Activated CD8-positive, alpha-beta memory T cell treated with anti-CD3 and anti-CD28 coated beads, Interleukin-2, amount 50 U/mL, for 48 hours (primary cell): ENCODE measurements at regions not wholly inside any gene's neighbourhood (a gene's known extent, or its start where the extent isn't known, plus 50 kb on each side); places are given as distances from the start of the nearest gene placed in this dataset.

Experiments
- DNase-seq: peaks from one replicate; pipeline ENCODE4 v3.0.0-alpha.2; 2020

GRCh38 chr6:166046226-166046625 is 121.4 kb downstream of the TBXT start:
- DNase-seq, result no peak

DNA sequence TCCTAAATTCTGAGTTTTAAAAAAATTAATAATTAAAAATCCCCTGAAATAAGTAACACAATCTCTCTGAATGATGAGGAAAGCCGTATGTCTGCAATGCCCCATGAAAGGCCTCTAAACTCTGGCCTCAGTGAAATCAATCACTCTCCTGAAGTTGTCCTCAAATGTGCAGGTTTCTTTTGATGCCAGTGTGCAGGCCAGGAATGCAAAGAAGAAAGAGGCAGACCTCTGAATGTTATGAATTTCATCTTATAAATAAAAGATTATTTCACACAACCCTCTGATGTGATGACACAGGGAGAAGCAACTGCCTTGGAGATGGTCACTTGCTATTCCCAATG is 121.8 kb downstream of the TBXT start:
- DNase-seq, result no peak

DNA sequence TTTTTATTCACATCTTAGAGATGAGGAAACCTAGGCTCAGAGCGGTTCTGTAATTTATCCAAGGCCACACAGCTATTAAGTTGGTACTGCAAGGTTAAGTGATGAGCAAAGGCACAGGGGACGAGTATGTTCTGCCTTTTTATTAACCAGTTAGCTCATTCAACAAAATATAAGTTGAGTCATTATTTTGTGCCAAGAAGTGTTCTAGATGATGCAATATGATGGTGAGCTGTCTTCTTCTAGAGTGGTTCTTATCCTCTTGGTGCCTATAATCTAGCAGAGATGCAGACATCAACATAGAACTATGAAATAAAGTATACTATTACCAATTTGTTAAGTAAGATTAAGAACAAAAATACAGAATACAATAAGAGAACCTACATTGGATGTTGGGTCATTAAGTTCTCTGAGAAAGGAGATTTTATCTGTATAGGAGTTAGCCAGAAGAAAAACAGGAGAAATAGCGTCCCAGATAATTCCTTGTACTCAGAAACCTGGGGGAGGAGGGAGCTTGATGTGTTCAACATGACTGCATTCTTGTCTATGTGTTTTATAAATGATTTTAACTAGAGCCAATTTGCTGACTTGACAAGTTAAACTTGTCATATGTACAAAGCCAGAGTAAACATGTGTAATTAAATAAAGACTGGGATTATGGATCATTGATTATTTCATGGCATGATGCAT is 122.3 kb downstream of the TBXT start:
- no peak for DNase-seq

- DNase-seq, result no peak
Measured at GRCh38 chr6:166041277-166041676, 126.4 kb downstream of the TBXT start.

DNA sequence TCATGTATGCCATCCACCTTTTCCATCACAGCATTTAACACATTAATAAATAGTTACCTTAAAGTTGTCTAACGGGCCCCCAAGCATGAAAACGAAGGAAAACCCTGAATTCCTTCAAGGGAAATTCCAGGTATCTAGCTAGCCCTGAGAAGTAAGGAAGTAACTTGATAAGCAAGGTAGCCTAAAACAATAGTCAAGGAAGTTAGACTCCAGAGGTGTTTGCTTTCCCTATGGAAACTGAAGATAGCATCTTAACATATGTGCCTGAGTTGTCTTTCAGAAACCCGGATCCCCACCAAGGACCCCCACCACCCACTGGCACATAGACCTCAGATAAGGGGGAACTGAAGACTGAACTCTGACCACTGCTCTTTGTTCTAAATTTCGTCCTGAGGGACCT is 127.4 kb downstream of the TBXT start:
- DNase-seq, result no peak

GRCh38 chr6:166036316-166037095 is 131.1 kb downstream of the TBXT start:
- no peak for DNase-seq

- no peak for DNase-seq
Measured at GRCh38 chr6:166032366-166033200, 135.1 kb downstream of the TBXT start.

DNA sequence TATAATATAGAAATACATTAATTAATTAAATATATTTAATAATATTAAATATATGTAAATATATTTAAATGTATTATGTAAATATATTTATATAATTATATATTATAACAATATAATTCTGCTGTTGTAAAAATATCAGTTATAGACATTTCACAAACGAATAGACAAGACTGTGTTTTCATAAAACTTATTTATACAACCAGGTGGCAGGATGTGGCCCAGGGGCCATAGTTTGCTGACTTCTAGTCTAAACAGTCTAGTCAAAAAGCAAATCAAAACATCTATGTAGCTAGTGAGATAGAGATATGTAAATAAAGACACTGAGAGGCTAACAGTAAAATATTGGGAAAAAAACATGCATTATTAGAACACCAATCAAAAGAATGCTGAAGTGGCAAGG is 136.4 kb downstream of the TBXT start:
- DNase-seq, result no peak

DNA sequence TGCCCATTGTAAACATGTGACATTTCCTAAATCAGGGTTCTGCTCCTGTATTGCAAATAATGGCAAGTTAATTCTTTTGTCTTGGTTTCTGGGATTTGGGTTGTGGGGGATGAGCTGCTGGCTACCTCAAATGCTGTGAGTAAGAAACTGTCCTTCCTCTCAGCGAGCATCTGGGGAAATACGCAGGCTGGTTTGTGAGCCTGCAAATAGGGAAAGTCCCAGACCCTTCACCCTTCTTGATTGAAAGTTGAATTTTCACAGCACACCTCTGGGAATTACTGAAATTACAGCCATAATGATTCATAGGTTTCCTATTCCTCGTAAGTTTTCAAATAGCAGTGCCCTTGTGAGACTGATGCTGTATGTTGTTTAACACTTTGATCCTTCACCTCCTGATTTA is 138.1 kb downstream of the TBXT start:
- DNase-seq, result no peak

GRCh38 chr6:166027761-166028160 is 139.9 kb downstream of the TBXT start:
- no peak for DNase-seq

DNA sequence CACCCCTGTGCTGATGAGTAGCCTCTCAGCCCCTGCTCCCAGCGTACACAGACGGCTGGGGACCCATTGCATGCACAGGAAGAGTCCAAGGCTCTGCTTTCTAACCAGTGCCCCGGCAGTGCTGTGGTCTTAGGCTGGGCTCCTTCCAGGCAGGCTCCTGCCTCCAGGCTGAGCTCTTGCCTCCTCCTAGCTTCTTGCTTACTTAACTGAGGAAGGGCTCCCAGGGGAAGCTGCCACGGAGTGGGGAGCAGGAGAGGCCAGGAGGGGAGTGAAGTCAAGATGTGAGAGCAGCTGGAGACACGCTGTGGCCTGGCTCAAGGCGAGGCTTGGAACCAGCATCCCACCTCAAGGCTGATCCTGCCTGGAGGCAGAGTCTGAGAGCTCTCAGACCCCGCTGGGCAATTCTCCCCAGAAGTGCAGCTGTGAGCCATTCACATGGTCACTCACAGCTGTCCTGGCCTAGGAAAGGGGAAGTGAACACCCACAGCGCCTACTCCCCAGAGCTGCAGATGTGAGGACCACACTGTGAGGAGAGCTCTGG is 141.0 kb downstream of the TBXT start:
- DNase-seq, result no peak

DNA sequence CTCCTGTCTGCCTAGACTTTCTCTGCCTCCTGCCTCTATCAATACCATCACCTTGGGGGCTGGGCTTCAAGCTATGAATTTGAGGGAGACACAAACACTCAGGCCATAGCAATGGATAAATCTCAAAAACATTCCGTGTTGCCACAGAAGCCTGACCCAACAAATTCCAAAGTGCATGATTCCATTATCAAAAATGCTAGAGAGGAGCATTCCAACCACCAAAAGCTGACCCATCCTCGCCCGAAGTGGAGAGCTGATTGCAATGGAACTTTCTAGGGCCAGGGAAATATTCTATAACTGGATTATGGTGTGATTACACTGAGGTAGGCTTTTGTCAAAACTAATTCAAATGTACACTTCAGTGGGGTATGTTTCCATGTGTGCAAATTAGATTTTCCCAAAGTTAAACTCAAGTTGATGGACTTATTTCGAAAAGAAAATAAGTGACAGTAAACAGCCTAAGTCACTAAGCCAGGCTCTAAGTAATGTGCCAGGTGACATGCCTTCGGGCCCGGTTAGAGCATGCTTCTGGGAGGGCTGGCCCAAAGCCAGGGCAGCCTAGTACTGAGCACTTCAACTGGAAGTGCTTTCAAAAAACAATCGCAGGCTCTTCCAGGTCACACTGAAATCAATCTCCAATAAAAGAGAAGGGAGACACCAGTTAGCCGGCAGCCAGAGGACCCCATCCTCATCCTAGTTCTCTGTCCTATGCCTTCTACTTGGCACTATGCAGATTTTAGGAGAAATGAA is 142.3 kb downstream of the TBXT start:
- DNase-seq, result no peak

DNA sequence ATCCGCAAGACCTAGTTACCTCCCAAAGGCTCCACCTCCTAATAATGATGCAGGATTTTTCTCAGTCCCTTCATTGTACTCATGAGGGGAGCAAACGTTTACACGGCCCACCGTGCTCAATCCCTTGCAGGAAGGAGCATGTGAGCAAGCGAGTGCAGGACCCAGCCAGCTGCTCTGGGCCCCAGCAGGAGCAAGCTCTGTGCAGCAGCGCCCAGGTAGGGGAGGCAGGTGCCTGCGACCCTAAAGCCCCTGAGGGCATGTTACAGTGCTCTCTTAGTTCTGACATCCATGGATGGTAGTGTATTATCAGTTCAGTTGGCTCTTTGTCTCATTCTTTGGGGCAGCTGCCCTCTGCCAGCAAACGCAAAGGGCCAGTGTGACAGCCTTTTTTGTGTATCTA is 143.4 kb downstream of the TBXT start:
- no peak for DNase-seq

DNA sequence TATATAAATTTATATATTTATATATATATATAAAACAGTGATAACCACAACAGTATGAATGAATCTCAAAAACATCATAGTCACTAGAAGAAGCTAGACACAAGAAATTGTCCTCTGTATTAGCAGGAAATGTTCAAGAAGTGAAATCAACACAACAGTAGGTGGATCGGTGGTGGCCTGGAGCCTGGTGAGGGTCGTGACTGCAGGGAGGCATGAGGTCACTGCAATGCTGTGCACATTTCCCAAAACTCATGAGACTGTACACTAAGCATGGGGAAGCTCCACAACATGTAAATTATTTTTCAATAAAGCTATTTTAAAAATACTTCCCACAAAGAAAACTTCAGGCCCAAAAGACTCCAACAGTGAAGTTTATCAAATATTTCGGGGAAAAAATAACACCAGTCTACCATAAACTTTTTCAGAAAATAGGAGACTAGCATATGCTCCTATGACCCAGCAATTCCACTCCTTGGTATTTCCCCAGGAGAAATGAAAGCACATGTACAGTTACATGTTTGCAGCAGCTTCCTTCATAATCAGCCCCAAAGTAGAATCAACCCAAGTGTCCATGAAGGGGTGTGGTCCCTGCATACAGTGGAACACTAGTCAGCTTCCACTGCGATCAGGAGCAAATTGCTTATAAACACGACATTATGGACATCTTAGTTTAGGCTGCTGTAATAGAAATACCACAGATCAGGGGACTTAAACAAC is 144.2 kb downstream of the TBXT start:
- DNase-seq, result no peak

GRCh38 chr6:166021429-166021828 is 146.2 kb downstream of the TBXT start:
- no peak for DNase-seq

DNA sequence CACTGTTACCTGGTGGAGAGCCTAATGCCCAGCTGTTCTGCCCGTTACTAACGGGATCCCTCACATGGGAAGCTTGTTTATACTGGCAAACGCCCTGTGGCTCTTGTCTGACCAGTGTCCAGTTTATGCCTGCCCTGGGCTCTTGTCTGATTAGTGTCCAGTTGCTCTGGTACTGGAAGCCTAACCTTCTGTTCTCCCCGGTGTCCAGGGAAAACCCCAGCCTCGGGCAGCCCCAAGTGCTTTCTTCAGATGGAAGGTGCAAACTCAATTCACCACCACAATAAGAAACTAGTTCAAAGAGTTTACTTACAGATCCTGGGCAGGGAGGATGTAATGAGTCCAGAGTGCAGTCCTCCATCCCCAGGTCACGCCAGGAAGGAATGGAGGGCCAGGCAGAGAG is 148.4 kb downstream of the TBXT start:
- DNase-seq, result no peak

GRCh38 chr6:166017032-166017635 is 150.5 kb downstream of the TBXT start:
- no peak for DNase-seq

GRCh38 chr6:166014966-166015365 is 152.7 kb downstream of the TBXT start:
- no peak for DNase-seq

GRCh38 chr6:166010136-166010960 is 157.3 kb downstream of the TBXT start:
- no peak for DNase-seq

- no peak for DNase-seq
Measured at GRCh38 chr6:166009385-166010031, 158.1 kb downstream of the TBXT start.
